GM12878 (cell line): ENCODE measurements at regions not wholly inside any gene's neighbourhood (a gene's known extent, or its start where the extent isn't known, plus 50 kb on each side); places are given as distances from the start of the nearest gene placed in this dataset.

Source experiments
- POLR2A ChIP-seq: IDR thresholded peaks from 2 replicates; pipeline ENCODE4 v1.6.1; 2011; ENCODE audit warnings: low read depth, mild to moderate bottlenecking, low read length
- POLR2AphosphoS5 ChIP-seq: IDR thresholded peaks from 2 replicates; pipeline ENCODE4 v1.6.1; 2011; ENCODE audit warnings: mild to moderate bottlenecking, low read length, inconsistent platforms
- TF ChIP-seq, protein P1 (sequence below): fragments of 450-650 bp; IDR thresholded peaks from 2 replicates; pipeline ENCODE4 v1.6.1; 2017; ENCODE audit warnings: mild to moderate bottlenecking
- TF ChIP-seq, protein P2 (sequence below), 3 experiments: IDR thresholded peaks in 2 of 3; conservative IDR thresholded peaks in 1 of 3; 2 replicates each; pipeline ENCODE4 v1.5.1; 2011; ENCODE audit warnings: low read depth in 3 of 3, low read length in 3 of 3, mild to moderate bottlenecking in 3 of 3, control low read depth in 2 of 3, moderate library complexity in 2 of 3, inconsistent platforms in 1 of 3, mixed read lengths in 1 of 3; ENCODE audit not compliant: control insufficient read depth in 2 of 3, insufficient read depth in 1 of 3; ENCODE audit errors: extremely low read depth in 1 of 3
- TF ChIP-seq, protein P3 (sequence below): IDR thresholded peaks from 2 replicates; pipeline ENCODE4 v1.6.1; 2012; ENCODE audit warnings: mild to moderate bottlenecking, low read depth, low read length
- TF ChIP-seq, protein P4 (sequence below): IDR thresholded peaks from 2 replicates; pipeline ENCODE4 v1.6.1; 2012; ENCODE audit warnings: low read depth, low read length, improper control_type of control experiment
- TF ChIP-seq, protein P5 (sequence below): fragments of 450-650 bp; IDR thresholded peaks from 2 replicates; pipeline ENCODE4 v1.6.1; 2016; ENCODE audit warnings: mild to moderate bottlenecking

DNA sequence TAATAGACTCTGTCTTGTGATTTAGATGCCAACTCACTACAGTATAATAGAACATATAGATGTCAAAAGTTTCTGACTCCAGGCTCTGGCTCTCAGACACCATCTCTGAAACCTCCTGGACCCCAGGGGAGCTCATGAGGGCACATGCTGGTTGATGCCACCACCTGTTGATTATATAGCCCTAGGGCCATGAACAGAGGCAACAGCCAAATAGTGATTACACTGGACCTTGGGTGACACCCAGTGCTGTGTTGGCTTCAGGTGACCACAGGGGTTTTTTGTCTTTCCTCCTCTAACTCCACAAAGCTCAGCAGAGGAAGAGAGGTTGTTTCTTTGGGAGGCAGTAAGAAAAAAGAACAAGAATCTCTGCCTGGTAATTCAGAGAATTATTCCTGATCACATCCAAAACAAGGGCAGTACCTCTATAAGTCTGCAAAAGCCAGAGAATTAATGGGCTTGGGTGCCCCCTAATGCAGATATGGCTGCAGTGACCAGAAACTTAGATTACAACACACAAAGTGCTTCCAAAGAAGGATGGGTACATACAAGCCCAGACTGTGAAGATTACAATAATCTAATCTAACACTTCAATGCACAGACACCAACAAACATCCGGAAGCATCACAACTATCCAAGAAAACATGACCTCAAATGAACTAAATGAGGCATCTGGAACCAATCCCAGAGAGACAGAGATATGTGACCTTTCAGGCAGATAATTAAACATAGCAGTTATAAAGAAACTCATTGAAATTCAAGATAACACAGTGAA, 1920.6 kb downstream of the ARAP2 start:
- TF ChIP-seq, protein P1, sequence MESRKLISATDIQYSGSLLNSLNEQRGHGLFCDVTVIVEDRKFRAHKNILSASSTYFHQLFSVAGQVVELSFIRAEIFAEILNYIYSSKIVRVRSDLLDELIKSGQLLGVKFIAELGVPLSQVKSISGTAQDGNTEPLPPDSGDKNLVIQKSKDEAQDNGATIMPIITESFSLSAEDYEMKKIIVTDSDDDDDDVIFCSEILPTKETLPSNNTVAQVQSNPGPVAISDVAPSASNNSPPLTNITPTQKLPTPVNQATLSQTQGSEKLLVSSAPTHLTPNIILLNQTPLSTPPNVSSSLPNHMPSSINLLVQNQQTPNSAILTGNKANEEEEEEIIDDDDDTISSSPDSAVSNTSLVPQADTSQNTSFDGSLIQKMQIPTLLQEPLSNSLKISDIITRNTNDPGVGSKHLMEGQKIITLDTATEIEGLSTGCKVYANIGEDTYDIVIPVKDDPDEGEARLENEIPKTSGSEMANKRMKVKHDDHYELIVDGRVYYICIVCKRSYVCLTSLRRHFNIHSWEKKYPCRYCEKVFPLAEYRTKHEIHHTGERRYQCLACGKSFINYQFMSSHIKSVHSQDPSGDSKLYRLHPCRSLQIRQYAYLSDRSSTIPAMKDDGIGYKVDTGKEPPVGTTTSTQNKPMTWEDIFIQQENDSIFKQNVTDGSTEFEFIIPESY: no peak
- TF ChIP-seq POLR2A: no peak
- TF ChIP-seq, protein P2, sequence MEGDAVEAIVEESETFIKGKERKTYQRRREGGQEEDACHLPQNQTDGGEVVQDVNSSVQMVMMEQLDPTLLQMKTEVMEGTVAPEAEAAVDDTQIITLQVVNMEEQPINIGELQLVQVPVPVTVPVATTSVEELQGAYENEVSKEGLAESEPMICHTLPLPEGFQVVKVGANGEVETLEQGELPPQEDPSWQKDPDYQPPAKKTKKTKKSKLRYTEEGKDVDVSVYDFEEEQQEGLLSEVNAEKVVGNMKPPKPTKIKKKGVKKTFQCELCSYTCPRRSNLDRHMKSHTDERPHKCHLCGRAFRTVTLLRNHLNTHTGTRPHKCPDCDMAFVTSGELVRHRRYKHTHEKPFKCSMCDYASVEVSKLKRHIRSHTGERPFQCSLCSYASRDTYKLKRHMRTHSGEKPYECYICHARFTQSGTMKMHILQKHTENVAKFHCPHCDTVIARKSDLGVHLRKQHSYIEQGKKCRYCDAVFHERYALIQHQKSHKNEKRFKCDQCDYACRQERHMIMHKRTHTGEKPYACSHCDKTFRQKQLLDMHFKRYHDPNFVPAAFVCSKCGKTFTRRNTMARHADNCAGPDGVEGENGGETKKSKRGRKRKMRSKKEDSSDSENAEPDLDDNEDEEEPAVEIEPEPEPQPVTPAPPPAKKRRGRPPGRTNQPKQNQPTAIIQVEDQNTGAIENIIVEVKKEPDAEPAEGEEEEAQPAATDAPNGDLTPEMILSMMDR (IDR thresholded peaks at IDR 0.05 in 2 of 3, conservative IDR thresholded peaks at IDR 0.05 in 1 of 3; ENCODE audit: control insufficient read depth in 2 of 3, extremely low read depth in 1 of 3, insufficient read depth in 1 of 3, low read depth in 3 of 3, low read length in 3 of 3): no peak
- TF ChIP-seq, protein P3, sequence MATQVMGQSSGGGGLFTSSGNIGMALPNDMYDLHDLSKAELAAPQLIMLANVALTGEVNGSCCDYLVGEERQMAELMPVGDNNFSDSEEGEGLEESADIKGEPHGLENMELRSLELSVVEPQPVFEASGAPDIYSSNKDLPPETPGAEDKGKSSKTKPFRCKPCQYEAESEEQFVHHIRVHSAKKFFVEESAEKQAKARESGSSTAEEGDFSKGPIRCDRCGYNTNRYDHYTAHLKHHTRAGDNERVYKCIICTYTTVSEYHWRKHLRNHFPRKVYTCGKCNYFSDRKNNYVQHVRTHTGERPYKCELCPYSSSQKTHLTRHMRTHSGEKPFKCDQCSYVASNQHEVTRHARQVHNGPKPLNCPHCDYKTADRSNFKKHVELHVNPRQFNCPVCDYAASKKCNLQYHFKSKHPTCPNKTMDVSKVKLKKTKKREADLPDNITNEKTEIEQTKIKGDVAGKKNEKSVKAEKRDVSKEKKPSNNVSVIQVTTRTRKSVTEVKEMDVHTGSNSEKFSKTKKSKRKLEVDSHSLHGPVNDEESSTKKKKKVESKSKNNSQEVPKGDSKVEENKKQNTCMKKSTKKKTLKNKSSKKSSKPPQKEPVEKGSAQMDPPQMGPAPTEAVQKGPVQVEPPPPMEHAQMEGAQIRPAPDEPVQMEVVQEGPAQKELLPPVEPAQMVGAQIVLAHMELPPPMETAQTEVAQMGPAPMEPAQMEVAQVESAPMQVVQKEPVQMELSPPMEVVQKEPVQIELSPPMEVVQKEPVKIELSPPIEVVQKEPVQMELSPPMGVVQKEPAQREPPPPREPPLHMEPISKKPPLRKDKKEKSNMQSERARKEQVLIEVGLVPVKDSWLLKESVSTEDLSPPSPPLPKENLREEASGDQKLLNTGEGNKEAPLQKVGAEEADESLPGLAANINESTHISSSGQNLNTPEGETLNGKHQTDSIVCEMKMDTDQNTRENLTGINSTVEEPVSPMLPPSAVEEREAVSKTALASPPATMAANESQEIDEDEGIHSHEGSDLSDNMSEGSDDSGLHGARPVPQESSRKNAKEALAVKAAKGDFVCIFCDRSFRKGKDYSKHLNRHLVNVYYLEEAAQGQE: no peak
- TF ChIP-seq, protein P4, sequence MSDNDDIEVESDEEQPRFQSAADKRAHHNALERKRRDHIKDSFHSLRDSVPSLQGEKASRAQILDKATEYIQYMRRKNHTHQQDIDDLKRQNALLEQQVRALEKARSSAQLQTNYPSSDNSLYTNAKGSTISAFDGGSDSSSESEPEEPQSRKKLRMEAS: no peak
- no peak for TF ChIP-seq POLR2AphosphoS5
- TF ChIP-seq, protein P5, sequence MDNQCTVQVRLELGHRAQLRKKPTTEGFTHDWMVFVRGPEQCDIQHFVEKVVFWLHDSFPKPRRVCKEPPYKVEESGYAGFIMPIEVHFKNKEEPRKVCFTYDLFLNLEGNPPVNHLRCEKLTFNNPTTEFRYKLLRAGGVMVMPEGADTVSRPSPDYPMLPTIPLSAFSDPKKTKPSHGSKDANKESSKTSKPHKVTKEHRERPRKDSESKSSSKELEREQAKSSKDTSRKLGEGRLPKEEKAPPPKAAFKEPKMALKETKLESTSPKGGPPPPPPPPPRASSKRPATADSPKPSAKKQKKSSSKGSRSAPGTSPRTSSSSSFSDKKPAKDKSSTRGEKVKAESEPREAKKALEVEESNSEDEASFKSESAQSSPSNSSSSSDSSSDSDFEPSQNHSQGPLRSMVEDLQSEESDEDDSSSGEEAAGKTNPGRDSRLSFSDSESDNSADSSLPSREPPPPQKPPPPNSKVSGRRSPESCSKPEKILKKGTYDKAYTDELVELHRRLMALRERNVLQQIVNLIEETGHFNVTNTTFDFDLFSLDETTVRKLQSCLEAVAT: no peak
